OCI-LY3 (cell line): ENCODE measurements at regions not wholly inside any gene's neighbourhood (a gene's known extent, or its start where the extent isn't known, plus 50 kb on each side); places are given as distances from the start of the nearest gene placed in this dataset.

Source experiments
- H2AFZ ChIP-seq: fragments of 200-600, 300-600 bp; shearing (Covaris generic); 2 replicates; pipeline ENCODE4 v1.6.0; 2014; ENCODE audit warnings: antibody characterized with exemption, low read depth, low read length
- H3K27ac ChIP-seq: fragments of 200-600, 300-600 bp; sonication (generic); 2 replicates; pipeline ENCODE4 v1.5.1; 2014; ENCODE audit warnings: mild to moderate bottlenecking, low read length, moderate library complexity, mixed read lengths
- H3K27me3 ChIP-seq: fragments of 200-600, 300-600 bp; sonication (generic); 2 replicates; pipeline ENCODE4 v1.6.1; 2014; ENCODE audit warnings: low read depth, low read length, mixed read lengths
- H3K36me3 ChIP-seq: fragments of 200-600, 300-600 bp; sonication (generic); replicated peaks from 2 replicates; pipeline ENCODE3; 2014; ENCODE audit warnings: low read depth, low read length, mixed read lengths
- H3K4me1 ChIP-seq: fragments of 300-600, 200-600 bp; sonication (generic); 2 replicates; pipeline ENCODE4 v1.6.1; 2014; ENCODE audit warnings: low read length, mixed read lengths
- H3K4me2 ChIP-seq: fragments of 200-600, 300-600 bp; sonication (generic); 2 replicates; pipeline ENCODE4 v1.6.1; 2014; ENCODE audit warnings: low read length, mixed read lengths
- H3K4me3 ChIP-seq: fragments of 300-600, 200-600 bp; sonication (generic); 2 replicates; pipeline ENCODE4 v1.5.1; 2014; ENCODE audit warnings: antibody characterized with exemption, mild to moderate bottlenecking, low read length, moderate library complexity
- H3K79me2 ChIP-seq: fragments of 300-600, 200-600 bp; shearing (Covaris generic); 2 replicates; pipeline ENCODE4 v1.6.1; 2014; ENCODE audit warnings: mild to moderate bottlenecking, low read length, mixed read lengths
- H3K9ac ChIP-seq: fragments of 300-600, 200-600 bp; shearing (Covaris generic); 2 replicates; pipeline ENCODE4 v1.6.0; 2014; ENCODE audit warnings: mild to moderate bottlenecking, low read length, moderate library complexity
- H3K9me3 ChIP-seq: fragments of 200-600, 300-600 bp; shearing (Covaris generic); 2 replicates; pipeline ENCODE4 v1.6.1; 2014; ENCODE audit warnings: low read length, mixed read lengths; ENCODE audit not compliant: insufficient read depth
- H4K20me1 ChIP-seq: fragments of 200-600, 300-600 bp; sonication (generic); 2 replicates; pipeline ENCODE4 v1.6.1; 2016; ENCODE audit warnings: low read length, mixed read lengths; ENCODE audit not compliant: insufficient read depth
- CTCF ChIP-seq: fragments of 200-600, 300-600 bp; sonication (generic); IDR thresholded peaks from 2 replicates; pipeline ENCODE4 v1.5.1; 2014; ENCODE audit warnings: antibody characterized with exemption, low read length, low read depth
- EZH2phosphoT487 ChIP-seq: fragments of 200-600 bp; shearing (Covaris generic); IDR thresholded peaks from 2 replicates; pipeline ENCODE4 v1.6.1; 2018; ENCODE audit warnings: antibody characterized with exemption, mixed run types, low read depth

GRCh38 chr15:60195611-60196010 lies 191.5 kb downstream of the FOXB1 start:
- Histone ChIP-seq H2AFZ (no peak overlapping the region), H3K36me3 (no peaks in the 10 kb centered on the region)
- no peak for TF ChIP-seq CTCF

GRCh38 chr15:60204131-60204885 lies 193.5 kb downstream of the ANXA2 start:
- 0 out of 2 replicates have a peak, but pooled peaks cover 4% of the 10 kb centered on the region for H3K27me3 ChIP-seq

More at GRCh38 chr15:60195611-60196010, 191.5 kb downstream of the FOXB1 start:
- no peaks in the 10 kb centered on the region for H4K20me1 ChIP-seq
- H3K9me3 ChIP-seq = no peaks in the 10 kb centered on the region
- H3K27me3 ChIP-seq = 0 out of 2 replicates have a peak, but pooled peaks cover 4% of the 10 kb centered on the region
- H3K79me2 ChIP-seq = no peaks in the 10 kb centered on the region
- no peak overlapping the region for H3K4me2 ChIP-seq
- no peak overlapping the region for H3K27ac ChIP-seq
- H3K9ac ChIP-seq = no peak overlapping the region
- no peaks in the 10 kb centered on the region for H3K4me1 ChIP-seq
- H3K4me3 ChIP-seq = no peak overlapping the region

DNA sequence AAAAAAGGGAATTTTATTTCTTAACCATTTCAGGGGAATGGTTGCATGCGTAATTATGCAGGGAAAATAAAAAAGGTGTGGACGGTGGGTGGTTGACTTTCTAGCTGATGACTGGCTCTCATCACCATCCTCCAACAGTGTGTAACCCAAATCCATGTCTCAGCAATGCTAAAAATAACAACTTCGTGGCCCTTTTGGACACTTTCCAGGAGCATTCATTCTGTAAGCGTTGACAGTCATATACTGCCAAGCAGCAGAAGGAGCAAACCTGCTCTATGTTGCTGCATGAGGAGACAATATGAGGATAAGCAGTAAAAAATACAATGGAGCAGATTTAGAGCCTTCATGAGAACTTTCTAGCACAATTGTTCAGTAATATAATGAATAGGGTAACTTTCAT lies 189.1 kb downstream of the ANXA2 start:
- no peaks in the 10 kb centered on the region for H3K9me3 ChIP-seq
- no peak overlapping the region for H2AFZ ChIP-seq
- H3K27ac ChIP-seq = no peak overlapping the region

More at GRCh38 chr15:60204131-60204885, 193.5 kb downstream of the ANXA2 start:
- H2AFZ ChIP-seq = no peak overlapping the region
- no peaks in the 10 kb centered on the region for H4K20me1 ChIP-seq
- H3K36me3 ChIP-seq = no peaks in the 10 kb centered on the region
- peak overlapping the region; percentile 19; the same call in 1 of the 2 replicates for H3K4me2 ChIP-seq
- no peaks in the 10 kb centered on the region for H3K9me3 ChIP-seq
- H3K79me2 ChIP-seq = no peaks in the 10 kb centered on the region
- TF ChIP-seq CTCF (no peak), EZH2phosphoT487 (no peak)
- no peak overlapping the region for H3K4me3 ChIP-seq
- no peak overlapping the region for H3K9ac ChIP-seq
- no peak overlapping the region for H3K27ac ChIP-seq
- peaks cover 10% of the 10 kb centered on the region for H3K4me1 ChIP-seq

More for the DNA sequence above, 189.1 kb downstream of the ANXA2 start:
- Histone ChIP-seq H3K4me3 (no peak overlapping the region), H3K4me2 (no peak overlapping the region), H3K36me3 (no peaks in the 10 kb centered on the region), H3K4me1 (peaks cover 10% of the 10 kb centered on the region), H3K27me3 (no peaks in the 10 kb centered on the region; the same call in 1 of the 2 replicates), H4K20me1 (no peaks in the 10 kb centered on the region), H3K79me2 (no peaks in the 10 kb centered on the region), H3K9ac (no peak overlapping the region)
- no peak for TF ChIP-seq CTCF
- TF ChIP-seq EZH2phosphoT487 = no peak
